Fibroblast of the aortic adventitia (primary cell): ENCODE measurements at regions not wholly inside any gene's neighbourhood (a gene's known extent, or its start where the extent isn't known, plus 50 kb on each side); places are given as distances from the start of the nearest gene placed in this dataset.

Source experiments
- DNase-seq: peaks from one replicate; pipeline ENCODE4 v3.0.0-alpha.2; 2010; ENCODE audit warnings: low read depth
- H3K4me3 ChIP-seq: 2 replicates; pipeline ENCODE4 v1.5.1; 2011; ENCODE audit warnings: low read depth, mild to moderate bottlenecking, control low read depth, low read length, moderate library complexity
- CTCF ChIP-seq: IDR thresholded peaks from 2 replicates; pipeline ENCODE4 v1.5.1; 2011; ENCODE audit warnings: mild to moderate bottlenecking, low read length, control low read depth, inconsistent platforms; ENCODE audit not compliant: insufficient read depth

- no peak for DNase-seq
- H3K4me3 ChIP-seq, result no peak overlapping the region
- no peak for TF ChIP-seq CTCF
Measured at GRCh38 chr6:1135726-1136414, 176.0 kb upstream of the FOXQ1 start.

GRCh38 chr6:1131285-1132079 is 180.4 kb upstream of the FOXQ1 start:
- no peak for TF ChIP-seq CTCF
- no peak overlapping the region for H3K4me3 ChIP-seq

GRCh38 chr6:1130709-1131108 is 181.2 kb upstream of the FOXQ1 start:
- no peak for DNase-seq
- H3K4me3 ChIP-seq, result no peak overlapping the region
- no peak for TF ChIP-seq CTCF

More at GRCh38 chr6:1131285-1132079, 180.4 kb upstream of the FOXQ1 start:
- peak; percentile 70 for DNase-seq

- peak; percentile 33 for DNase-seq
- no peak overlapping the region for H3K4me3 ChIP-seq
- no peak for TF ChIP-seq CTCF
Measured at GRCh38 chr6:1129131-1129530, 182.8 kb upstream of the FOXQ1 start.

- DNase-seq, result no peak
- TF ChIP-seq CTCF, result no peak
- no peak overlapping the region for H3K4me3 ChIP-seq
Measured at GRCh38 chr6:1127597-1128288, 184.2 kb upstream of the FOXQ1 start.

- DNase-seq, result no peak
Measured at GRCh38 chr6:1127129-1127528, 184.8 kb upstream of the FOXQ1 start.

More at GRCh38 chr6:1127129-1127528, 184.8 kb upstream of the FOXQ1 start:
- no peak for TF ChIP-seq CTCF
- no peak overlapping the region for H3K4me3 ChIP-seq
